ENCODE measurements at regions not wholly inside any gene's neighbourhood (a gene's known extent, or its start where the extent isn't known, plus 50 kb on each side); places are given as distances from the start of the nearest gene placed in this dataset.
"Not testable (repeated sequence)": the region's sequence is repeated elsewhere in the genome, so short reads cannot be mapped to it uniquely, and the experiment has no call there.

DNA sequence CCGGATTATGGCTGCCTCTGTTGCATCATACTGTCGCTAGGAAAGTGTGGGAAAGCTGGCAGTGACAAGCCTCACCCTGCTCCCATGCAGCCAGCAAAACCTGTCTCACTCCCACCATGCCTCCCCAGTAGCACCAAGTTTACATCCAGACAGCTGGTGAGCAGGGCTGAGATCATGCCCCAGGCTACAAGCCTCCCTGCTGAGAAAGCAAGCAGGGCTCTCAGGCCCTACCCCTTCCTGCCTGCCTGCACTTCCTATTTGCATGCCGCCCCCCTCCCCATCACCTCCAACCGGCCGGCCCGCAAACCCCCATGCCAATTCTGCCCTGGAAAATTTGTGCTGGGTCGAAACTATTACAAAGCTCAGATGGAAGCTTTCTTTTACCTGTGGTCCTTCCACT, 408.2 kb upstream of the FKBP1C start:
- Histone ChIP-seq H3K9ac (ENCODE audit: low read length) (no peak overlapping the region), H3K27me3 (ENCODE audit: low read length) (no peaks in the 10 kb centered on the region), H3K9me2 (replicated peaks; ENCODE audit: low read length) (no peaks in the 10 kb centered on the region), H3K36me3 (ENCODE audit: low read depth, low read length) (no peaks in the 10 kb centered on the region), H3K4me3 (ENCODE audit: low read length) (no peak overlapping the region), H4K20me1 (ENCODE audit: low read length) (no peaks in the 10 kb centered on the region), H3K27ac (ENCODE audit: low read length) (no peak overlapping the region), H3F3A (ENCODE audit: low read length, unreplicated experiment) (no peaks in the 10 kb centered on the region), H2AFZ (ENCODE audit: low read length) (no peak overlapping the region), H3K9me3 (ENCODE audit: low read length) (no peaks in the 10 kb centered on the region), H3K4me1 (ENCODE audit: insufficient read depth, low read length) (no peaks in the 10 kb centered on the region), H3K4me2 (ENCODE audit: low read length) (no peak overlapping the region), H3K79me2 (ENCODE audit: low read length) (no peaks in the 10 kb centered on the region)
- intact Hi-C loops (cut with micrococcal nuclease) = no loop called here
- DNase-seq = no peak
- ChIA-PET CTCF (no interaction called here), POLR2A (ENCODE audit: unreplicated experiment) (no interaction called here)
- TF ChIP-seq, protein P1, sequence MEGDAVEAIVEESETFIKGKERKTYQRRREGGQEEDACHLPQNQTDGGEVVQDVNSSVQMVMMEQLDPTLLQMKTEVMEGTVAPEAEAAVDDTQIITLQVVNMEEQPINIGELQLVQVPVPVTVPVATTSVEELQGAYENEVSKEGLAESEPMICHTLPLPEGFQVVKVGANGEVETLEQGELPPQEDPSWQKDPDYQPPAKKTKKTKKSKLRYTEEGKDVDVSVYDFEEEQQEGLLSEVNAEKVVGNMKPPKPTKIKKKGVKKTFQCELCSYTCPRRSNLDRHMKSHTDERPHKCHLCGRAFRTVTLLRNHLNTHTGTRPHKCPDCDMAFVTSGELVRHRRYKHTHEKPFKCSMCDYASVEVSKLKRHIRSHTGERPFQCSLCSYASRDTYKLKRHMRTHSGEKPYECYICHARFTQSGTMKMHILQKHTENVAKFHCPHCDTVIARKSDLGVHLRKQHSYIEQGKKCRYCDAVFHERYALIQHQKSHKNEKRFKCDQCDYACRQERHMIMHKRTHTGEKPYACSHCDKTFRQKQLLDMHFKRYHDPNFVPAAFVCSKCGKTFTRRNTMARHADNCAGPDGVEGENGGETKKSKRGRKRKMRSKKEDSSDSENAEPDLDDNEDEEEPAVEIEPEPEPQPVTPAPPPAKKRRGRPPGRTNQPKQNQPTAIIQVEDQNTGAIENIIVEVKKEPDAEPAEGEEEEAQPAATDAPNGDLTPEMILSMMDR (conservative IDR thresholded peaks at IDR 0.05; ENCODE audit: low read depth, low read length) = no peak
- TF ChIP-seq EZH2phosphoT487 (IDR thresholded peaks at IDR 0.05; ENCODE audit: borderline replicate concordance, low read length) = no peak
- TF ChIP-seq EZH2 (IDR thresholded peaks at IDR 0.05; ENCODE audit: low read length, unreplicated experiment) = no peak
- BruUV-seq (replicated peaks) = no TSS peak
- no peak for ATAC-seq

DNA sequence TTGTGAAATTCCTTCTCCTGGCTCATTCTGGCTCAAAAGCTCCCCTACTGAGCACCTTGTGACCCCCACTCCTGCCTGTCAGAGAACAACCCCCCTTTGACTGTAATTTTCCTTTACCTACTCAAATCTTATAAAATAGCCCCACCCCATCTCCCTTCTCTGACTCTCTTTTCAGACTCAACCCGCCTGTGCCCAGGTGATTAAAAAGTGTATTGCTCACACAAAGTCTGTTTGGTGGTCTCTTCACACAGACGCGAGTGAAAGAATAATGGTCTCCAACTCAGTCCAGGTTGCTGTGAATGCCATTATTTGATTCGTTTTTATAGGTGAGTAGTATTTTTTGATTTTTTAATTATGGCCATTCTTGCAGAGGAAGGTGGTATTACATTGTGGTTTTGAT, 414.1 kb upstream of the FKBP1C start:
- Histone ChIP-seq H4K20me1 (ENCODE audit: low read length) (no peaks in the 10 kb centered on the region), H3K9ac (ENCODE audit: low read length) (no peak overlapping the region), H3K9me3 (ENCODE audit: low read length) (no peaks in the 10 kb centered on the region), H3K4me3 (ENCODE audit: low read length) (no peak overlapping the region), H2AFZ (ENCODE audit: low read length) (no peak overlapping the region), H3K4me2 (ENCODE audit: low read length) (no peak overlapping the region), H3K9me2 (replicated peaks; ENCODE audit: low read length) (no peaks in the 10 kb centered on the region), H3K4me1 (ENCODE audit: insufficient read depth, low read length) (no peaks in the 10 kb centered on the region), H3K79me2 (ENCODE audit: low read length) (no peaks in the 10 kb centered on the region), H3K27me3 (ENCODE audit: low read length) (no peaks in the 10 kb centered on the region), H3F3A (ENCODE audit: low read length, unreplicated experiment) (no peaks in the 10 kb centered on the region), H3K27ac (ENCODE audit: low read length) (no peak overlapping the region), H3K36me3 (ENCODE audit: low read depth, low read length) (no peaks in the 10 kb centered on the region)
- intact Hi-C loops (cut with micrococcal nuclease) = no loop called here
- ChIA-PET POLR2A (ENCODE audit: unreplicated experiment) (no interaction called here), CTCF (no interaction called here)
- BruUV-seq (replicated peaks) = no TSS peak
- TF ChIP-seq, protein P1 (conservative IDR thresholded peaks at IDR 0.05; ENCODE audit: low read depth, low read length) = no peak
- TF ChIP-seq EZH2 (IDR thresholded peaks at IDR 0.05; ENCODE audit: low read length, unreplicated experiment) = no peak
- TF ChIP-seq EZH2phosphoT487 (IDR thresholded peaks at IDR 0.05; ENCODE audit: borderline replicate concordance, low read length) = no peak
- ATAC-seq (no peak), DNase-seq (no peak)

- ChIA-PET CTCF (no interaction called here), POLR2A (ENCODE audit: unreplicated experiment) (no interaction called here)
- TF ChIP-seq, protein P1 (conservative IDR thresholded peaks at IDR 0.05; ENCODE audit: low read depth, low read length) = peak; percentile 71
- TF ChIP-seq EZH2 (IDR thresholded peaks at IDR 0.05; ENCODE audit: low read length, unreplicated experiment) (no peak), EZH2phosphoT487 (IDR thresholded peaks at IDR 0.05; ENCODE audit: borderline replicate concordance, low read length) (no peak)
- no peaks in the 10 kb centered on the region for H3K9me2 ChIP-seq (replicated peaks; ENCODE audit: low read length)
- no TSS peak for BruUV-seq (replicated peaks)
- H3K79me2 ChIP-seq (ENCODE audit: low read length) = no peaks in the 10 kb centered on the region
- ATAC-seq (no peak), DNase-seq (peak; percentile 25)
- no peaks in the 10 kb centered on the region for H4K20me1 ChIP-seq (ENCODE audit: low read length)
- H3K4me2 ChIP-seq (ENCODE audit: low read length) = no peak overlapping the region
- no peaks in the 10 kb centered on the region for H3K9me3 ChIP-seq (ENCODE audit: low read length)
- H3K9ac ChIP-seq (ENCODE audit: low read length) = no peak overlapping the region
- no peak overlapping the region for H2AFZ ChIP-seq (ENCODE audit: low read length)
- no peaks in the 10 kb centered on the region for H3F3A ChIP-seq (ENCODE audit: low read length, unreplicated experiment)
- no peaks in the 10 kb centered on the region for H3K27me3 ChIP-seq (ENCODE audit: low read length)
- H3K36me3 ChIP-seq (ENCODE audit: low read depth, low read length) = no peaks in the 10 kb centered on the region
- intact Hi-C loops (cut with micrococcal nuclease) = no loop called here
- H3K27ac ChIP-seq (ENCODE audit: low read length) = no peak overlapping the region
- no peaks in the 10 kb centered on the region for H3K4me1 ChIP-seq (ENCODE audit: insufficient read depth, low read length)
- no peak overlapping the region for H3K4me3 ChIP-seq (ENCODE audit: low read length)
These were observed 435.7 kb upstream of the FKBP1C start for GRCh38 chr6:62775427-62776022.

DNA sequence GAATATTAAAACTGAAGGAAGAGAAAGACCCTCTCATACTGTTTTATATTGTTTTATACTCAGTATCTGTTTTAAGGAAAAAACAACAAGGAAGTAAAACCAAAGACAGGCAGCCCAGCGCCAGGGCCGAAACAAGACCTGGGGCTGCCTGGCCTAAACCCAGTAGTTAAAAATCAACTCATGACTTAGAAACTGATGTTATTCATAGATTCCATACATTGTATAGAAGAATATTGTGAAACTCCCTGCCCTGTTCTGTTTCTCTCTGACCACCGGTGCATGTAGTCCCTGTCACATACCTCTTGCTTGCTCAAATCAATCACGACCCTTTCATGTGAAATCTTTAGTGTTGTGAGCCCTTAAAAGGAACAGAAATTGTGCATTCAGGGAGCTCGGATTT, 445.1 kb upstream of the FKBP1C start:
- H3K4me2 ChIP-seq (ENCODE audit: low read length); H3K27me3 ChIP-seq (ENCODE audit: low read length); H3K9me3 ChIP-seq (ENCODE audit: low read length); H3K4me3 ChIP-seq (ENCODE audit: low read length); H2AFZ ChIP-seq (ENCODE audit: low read length); POLR2A ChIA-PET (ENCODE audit: unreplicated experiment); H3K27ac ChIP-seq (ENCODE audit: low read length); H3K36me3 ChIP-seq (ENCODE audit: low read depth, low read length); H3K79me2 ChIP-seq (ENCODE audit: low read length); H4K20me1 ChIP-seq (ENCODE audit: low read length); DNase-seq; H3K9ac ChIP-seq (ENCODE audit: low read length); intact Hi-C loops (cut with micrococcal nuclease); H3F3A ChIP-seq (ENCODE audit: low read length, unreplicated experiment); ATAC-seq; H3K9me2 ChIP-seq (replicated peaks; ENCODE audit: low read length); H3K4me1 ChIP-seq (ENCODE audit: insufficient read depth, low read length); BruUV-seq (replicated peaks); CTCF ChIA-PET: not testable (repeated sequence)
